ENCODE measurements at regions not wholly inside any gene's neighbourhood (a gene's known extent, or its start where the extent isn't known, plus 50 kb on each side); places are given as distances from the start of the nearest gene placed in this dataset.
"Not testable (repeated sequence)": the region's sequence is repeated elsewhere in the genome, so short reads cannot be mapped to it uniquely, and the experiment has no call there.

DNA sequence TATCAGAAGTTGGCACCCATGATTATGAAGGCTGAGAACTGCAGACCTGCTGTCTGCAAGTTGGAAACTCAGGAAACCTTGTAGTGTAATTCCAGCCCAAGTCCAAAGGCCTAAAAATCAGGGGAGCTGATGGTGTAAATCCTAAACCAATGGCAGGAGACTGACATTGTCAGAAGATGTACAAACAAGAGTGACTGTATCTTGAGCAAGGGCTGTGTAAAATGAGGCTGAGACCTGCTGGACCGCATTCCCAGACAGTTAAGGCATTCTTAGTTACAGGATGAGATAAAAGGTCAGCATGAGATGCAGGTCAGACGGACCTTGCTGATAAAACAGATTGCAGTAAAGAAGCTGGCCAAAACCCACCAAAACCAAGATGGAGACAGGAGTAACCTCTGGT lies 147.7 kb downstream of the COG6 start:
- no peak for DNase-seq

DNA sequence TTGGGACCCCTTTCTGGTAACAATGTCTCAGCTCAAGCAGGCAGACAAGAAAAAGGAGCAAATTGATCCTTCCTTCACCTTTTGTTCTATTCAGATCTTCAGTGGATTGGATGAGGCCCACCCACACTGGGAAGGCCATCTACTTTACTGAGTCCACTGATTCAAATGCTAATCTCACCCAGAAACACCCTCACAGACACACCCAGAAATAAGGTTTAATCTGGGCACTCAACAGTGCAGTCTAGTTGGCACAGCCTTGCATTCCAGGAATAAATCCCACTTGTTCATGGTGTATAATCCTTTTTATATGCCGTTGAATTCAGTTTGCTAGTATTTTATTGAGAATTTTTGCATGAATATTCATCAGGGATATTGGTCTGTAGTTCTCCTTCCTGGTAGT lies 148.4 kb downstream of the COG6 start:
- DNase-seq, result no peak

DNA sequence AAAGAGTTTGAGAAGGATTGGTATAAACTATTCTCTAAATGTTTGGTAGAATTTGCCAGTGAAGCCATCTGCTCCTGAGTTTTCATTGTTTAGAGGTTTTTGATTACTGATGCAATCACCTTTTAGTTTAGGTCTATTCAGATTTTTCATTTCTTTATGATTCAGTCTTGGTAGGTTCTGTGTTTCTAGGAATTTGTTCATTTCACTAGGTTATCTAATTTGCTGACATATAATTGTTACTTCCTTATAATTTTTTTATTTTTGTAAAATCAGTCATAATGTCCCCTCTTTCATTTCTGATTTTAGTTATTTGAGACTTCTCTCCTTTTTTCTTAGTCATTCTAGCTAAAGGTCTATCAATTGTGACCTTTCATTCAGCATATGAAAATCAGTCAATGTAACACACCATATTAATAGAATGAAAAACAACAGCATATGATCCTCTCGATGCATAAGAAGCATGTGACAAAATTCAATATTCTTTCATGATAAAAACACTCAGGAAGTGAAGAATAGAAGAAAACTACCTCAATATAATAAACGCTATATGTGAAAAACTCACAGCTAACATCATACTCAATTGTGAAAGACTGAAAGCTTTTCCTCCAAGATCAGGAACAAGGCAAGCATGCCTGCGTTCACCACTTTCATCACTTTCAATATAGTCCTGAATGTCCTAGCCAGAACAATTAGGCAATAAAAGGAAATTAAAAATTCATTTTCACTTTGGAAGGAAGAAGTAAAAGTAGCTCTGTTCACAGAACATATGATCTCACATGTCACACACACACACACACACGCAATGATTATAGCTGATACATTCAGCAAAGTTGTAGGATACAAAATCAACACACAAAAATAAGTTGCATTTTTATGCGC lies 149.1 kb downstream of the COG6 start:
- no peak for DNase-seq

DNA sequence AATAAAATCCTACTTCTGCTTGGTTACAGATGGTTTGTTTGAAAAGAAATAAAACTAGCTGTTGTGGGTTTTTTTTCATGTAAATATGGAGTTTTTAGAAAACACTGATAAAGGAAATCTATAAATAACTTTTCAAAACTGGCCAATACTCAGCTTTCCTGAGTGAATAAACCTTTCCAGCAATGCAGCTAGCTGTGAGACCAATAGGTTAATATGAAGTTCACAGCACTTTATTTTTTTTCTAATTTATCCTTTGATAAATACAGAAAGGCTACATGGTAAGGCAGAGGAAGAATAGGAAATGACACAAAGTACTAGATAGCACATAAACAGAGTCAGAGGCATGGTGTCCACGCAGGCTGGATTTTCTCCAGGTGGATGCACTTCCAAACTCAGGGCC lies 154.0 kb downstream of the COG6 start:
- DNase-seq, result no peak

DNA sequence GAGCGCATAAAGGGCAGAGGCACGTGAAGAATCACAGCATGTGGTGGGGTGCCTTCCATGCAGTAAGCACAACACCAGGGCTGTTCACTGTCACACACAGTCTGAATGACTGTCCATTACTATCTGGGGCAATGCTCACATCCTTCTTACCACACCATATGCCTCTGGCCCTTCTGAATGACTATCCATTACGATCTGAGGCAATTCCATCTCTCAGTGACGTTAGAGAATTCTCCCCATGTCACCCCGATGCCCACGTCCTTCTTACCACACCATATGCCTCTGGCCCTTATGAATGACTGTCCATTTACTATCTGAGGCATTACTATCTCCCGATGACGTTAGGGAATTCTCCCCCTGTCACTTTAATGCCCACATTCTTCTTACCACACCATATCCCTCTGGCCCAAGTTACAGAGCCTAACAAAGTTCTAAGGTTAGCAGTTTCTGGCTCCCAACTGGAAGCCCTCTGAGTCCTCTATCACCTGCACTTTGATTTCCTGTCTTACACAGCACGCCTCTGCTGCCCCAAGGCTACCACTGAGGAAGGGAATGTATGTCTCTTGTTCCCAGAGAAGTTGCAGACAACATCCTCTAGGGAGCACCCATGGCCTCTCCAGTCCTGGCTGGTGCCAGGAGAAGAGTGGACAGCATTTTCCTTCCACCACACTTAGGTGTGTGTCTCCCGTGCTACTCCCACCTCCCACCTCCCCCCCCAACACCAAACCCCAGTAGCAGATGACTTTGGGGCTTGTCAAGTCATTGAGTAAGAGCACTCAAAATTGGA lies 154.8 kb downstream of the COG6 start:
- no peak for DNase-seq

DNA sequence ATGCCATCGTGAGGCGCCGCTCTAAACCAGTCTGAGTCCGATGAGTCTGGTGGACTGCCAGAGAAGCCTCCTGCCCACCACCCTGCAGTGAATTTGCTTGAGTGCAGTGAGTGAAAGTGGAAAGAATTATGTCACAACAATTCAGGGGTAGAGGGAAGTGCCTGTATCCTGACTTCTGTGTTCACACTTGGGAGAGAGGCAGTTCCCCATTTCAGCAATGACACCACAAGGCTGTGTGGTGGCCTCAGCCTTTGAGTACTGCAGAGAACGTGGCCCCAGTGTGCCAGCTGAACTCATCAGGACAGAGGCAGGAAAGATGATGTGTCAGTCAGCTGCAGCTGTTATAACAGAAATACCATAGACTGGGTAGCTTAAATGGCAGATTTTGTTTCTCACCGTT lies 155.6 kb downstream of the COG6 start:
- DNase-seq, result no peak

DNA sequence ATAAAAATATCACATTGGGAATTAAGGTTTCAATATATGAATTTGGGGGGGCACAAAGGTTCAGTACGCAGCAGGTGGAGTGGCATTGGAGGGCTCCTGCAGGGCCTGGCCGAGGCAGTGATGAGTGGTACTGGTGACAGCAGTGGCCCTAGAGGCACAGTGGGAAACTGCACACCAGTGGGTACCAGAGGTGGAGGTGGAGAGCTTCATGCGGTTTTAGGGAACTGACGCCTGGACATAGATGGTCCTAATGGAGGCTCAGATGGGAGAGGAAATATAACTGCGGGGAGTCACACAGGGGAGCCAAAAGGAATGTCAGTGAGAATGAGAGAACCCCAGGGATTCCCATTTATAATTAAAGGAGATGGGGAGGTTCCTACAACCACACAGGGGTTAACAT lies 156.2 kb downstream of the COG6 start:
- DNase-seq, result no peak

DNA sequence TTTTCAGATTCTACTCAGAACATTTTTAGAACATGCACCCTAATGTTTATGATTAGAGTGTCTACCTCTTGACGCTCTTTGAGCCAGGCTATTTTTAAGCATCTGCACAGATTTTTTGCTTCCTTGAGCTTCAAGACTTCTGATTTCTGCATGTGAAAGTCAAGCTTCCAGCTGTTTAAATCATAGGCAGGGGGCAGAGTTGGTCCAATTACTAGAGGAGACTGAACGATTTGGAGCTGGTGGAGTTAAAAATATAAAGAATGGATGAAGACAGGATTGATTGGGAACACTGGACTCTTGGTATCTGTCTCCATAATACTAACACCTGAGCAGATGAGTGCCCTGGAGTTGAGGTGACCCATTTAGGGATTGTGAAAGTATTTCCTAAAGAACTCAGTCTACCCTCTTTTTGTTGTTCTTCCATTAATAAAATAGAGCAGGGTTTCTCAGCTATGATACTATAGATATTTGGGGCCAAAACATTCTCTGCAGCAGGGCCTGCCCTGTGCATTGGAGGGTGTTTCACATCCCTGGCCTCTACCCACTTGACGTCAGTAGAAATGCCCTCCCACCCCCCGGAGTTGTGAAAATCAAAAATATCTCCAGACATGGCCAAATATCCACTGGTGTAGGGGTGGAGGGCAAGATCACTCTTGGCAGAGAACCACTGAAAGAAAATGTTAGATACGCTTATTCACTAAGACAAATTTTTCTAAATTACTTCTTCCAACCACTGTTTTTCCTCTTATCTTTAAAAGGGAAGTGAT lies 160.1 kb downstream of the COG6 start:
- DNase-seq, result no peak

DNA sequence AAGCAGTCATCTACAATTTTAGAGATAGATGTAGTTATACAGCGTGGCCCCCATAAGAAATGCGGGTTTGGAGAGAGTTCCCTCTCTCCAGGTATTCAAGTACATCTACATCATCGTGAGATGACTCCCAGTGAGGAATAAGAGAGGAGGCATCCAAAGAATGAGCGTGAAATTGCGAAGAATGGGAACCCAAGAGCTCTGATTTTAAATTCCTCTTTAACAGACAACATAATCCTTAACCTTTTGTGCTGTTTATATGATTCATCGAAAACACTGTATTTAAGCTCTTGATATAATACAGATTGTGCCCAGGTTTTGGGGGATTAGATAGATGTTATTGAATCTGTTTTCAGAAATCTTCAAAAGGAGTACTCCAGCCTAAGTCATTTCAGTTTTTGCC lies 161.5 kb downstream of the COG6 start:
- no peak for DNase-seq

DNA sequence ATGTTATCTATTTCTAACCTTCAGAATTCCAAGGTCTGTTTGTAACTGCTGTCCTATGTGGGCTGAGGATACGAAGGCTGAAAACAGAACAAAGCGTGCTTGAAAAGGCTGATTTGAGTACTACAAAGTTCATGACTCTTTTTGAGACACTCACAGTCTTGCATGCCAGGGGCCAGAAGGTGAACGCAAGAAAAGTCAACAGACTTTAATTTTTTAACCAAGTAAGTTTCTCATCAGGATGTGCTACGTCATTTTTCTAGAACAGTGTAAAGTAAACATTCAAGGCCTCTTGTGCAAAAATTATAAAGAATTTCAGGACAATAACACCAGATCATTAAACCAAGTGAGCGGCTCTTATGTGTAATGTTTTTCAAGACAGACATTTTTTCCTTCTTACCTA lies 163.5 kb downstream of the COG6 start:
- DNase-seq, result no peak

DNA sequence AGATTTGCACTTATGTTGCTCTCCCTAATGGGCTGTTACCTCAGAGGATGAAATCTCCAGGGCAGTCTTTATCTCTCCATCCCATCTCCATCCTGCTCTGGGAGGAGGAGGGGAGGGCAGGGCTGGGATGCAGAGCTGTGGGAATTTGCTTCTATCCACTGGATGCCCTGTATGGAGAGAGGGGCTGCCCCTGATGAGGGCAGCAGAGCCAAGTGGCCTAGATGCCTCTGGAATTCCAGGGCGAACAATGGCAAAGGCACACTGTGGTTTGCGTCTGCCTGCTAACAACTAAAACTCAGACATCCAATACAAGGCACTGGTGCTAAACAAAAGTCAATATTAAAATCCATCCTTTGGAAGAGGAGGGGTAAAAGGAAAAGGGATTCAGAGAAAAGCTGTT lies 165.1 kb downstream of the COG6 start:
- no peak for DNase-seq

DNA sequence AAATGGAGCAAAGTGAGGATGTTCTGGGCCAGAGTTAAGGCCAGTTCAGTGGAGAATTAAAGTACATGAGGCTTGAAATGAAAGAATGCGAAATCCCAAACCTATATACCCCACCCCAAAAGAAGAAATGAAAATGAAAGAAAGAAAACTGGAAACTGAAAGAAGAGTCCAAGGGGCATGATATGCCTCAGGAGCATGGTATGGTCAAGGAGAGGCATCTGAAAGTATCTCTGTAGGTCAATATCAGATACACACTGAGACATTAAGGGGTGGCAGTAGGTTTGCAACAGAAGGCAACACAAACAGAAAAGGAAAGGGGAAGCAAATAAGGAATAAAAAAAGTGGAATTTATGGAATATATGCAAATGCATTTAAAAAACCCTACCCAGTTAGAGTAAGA lies 166.5 kb downstream of the COG6 start:
- DNase-seq, result no peak

DNA sequence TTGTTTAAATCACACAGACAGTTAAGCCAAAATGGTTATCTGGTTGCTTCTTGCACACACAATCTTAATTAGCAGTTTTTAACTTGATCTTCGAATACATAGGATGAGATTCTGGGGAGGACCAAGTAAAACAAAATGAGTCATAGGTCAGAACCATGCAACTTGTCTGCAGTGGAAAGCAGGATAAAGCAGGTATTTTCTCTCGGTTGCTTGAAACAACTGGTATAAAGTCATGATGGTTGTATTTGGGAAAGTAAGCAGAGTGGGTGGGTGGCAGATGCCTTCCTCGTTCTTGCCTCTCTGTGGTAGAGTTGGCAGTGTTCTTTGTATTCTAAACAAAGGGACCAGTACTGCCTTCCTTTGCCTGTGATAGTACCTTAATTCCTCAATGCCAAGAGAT lies 167.0 kb downstream of the COG6 start:
- DNase-seq, result no peak

DNA sequence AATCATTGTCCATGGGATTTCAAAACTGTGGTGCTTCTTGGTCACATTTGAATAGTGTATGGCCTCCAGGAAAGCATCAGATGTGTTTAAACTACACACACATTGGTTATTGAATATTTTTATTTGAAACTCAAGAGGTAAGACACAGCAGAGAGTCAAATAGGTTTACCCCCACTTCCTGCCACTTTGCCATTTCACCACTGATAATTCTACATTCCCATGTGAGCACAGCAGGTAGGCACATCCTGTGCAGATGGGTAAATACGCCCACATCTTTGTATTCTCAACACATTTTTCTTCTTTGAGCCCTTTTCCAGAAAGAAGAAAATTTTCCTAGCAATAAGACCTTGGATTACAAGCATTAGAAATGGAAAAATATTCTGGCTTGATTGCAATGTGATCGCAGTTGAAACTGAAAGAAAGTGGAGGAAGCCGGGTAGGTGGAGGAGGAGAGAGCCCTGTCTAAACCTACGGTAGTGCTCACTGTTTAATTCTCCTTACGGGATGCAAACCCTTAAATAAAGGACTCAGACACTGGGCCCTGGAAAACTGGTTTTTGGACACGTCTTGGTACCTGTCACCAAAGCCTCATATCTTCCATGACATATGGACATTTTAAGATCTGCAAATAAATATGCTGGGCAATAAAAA lies 167.7 kb downstream of the COG6 start:
- DNase-seq, result no peak

DNA sequence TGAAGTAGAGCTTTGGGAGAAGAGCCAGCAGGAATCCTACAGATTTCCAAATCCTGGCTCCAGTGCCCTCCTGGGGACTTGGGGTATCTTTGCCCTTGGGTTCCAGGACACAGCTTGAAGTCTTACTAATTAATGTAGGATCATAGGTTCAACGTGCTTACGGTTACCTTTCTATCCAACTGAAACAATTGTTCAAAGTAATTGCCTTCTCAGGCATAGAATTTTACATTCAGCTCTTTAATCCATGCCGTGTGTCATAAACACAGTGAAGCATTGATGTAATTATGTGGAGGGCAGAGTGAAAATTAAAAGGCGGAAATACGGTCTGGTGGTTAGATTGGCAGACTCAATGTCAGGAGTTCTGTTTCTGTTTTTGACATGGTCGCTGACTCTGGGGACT lies 170.4 kb downstream of the COG6 start:
- DNase-seq, result no peak

DNA sequence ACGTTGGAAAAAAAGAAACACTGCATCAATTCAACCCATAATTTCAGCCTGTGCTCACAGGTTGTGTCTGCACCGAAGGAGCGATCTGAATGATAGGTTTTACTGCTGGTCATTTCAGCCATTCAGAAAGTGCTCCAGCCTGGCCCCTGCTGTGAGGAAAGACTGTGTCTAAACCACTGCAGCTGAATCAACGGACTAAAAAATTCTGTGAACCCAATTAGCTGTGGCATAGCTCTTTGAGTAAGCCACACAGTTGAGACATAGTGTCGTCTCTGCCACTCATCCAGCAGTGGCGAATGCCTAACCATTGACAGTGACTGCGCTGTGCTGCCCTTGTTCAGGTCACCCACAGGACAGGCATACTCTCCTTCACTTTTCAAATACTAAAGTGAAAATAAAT lies 179.8 kb downstream of the COG6 start:
- DNase-seq, result no peak

DNA sequence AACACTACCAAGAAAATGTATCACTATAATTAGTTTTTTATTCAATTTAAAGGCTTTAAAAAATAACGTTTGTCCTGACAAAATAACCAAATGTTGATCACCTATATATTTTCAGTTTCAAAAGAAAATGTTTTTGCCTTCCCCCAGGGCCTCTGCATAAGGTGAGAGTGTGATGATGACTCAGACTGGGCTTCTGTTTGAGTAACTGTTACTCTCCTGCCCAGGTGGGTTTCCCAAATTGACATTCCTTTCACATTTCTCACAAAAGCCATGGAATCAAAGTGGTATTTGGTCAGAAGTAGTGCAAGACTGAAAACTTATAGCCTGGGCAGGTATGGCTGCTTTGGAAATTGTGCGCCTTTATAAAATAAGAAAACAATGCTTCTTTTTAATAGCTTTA lies 180.6 kb downstream of the COG6 start:
- DNase-seq, result no peak

DNA sequence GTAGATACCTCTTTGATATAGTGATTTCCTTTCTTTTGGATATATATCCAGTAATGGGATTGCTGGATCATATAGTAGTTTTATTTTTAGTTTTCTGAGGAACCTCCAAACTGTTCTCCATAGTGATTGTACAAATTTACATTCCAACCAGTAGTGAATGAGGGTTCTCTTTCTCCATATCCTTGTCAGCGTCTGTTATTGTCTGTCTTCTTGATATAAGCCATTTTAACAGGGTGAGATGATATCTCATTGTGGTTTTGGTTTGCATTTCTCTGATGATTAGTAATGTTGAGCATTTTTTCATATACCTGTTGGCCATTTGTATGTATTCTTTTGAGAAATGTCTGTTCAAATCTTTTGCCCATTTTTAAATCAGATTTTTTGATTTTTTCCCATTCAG lies 182.4 kb downstream of the COG6 start:
- DNase-seq, result not testable (repeated sequence)

DNA sequence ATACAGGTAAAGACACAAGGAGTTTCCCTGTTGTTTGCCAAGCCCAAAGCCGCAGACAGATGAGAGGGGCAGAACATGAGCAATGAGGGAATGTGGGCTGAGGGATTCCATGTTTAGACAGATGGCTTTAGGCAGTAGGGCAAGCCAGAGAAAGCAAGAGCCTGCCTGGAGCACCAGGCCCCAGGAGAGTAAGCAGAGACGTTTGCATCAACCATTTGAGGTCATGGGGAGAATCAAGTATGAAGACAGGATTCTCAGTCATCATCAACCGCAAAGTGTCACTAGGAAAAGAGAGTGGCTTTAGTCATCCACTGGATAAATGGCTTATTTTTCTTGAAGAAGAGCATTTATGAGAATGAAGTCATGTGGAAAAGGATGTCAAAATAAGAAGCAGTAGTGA lies 184.7 kb downstream of the COG6 start:
- DNase-seq, result no peak

DNA sequence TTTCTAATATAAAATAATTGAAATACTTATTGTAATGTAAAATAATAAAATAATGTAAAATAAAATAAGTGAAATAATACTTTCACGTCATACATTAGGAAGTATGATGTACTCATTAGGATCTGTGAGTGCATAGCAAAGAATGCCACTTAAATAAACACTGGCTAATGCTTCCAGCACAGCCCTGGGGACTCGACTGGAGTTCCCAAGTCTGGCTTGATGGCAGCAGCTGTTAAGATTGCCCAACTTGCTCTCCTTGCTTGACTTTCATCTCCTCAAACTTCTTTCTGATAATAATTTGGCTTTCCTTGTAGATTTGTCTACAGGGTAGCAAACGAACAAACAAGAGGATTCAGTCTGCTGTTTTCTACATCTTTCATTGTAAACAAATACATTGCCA lies 191.9 kb downstream of the COG6 start:
- DNase-seq, result no peak

DNA sequence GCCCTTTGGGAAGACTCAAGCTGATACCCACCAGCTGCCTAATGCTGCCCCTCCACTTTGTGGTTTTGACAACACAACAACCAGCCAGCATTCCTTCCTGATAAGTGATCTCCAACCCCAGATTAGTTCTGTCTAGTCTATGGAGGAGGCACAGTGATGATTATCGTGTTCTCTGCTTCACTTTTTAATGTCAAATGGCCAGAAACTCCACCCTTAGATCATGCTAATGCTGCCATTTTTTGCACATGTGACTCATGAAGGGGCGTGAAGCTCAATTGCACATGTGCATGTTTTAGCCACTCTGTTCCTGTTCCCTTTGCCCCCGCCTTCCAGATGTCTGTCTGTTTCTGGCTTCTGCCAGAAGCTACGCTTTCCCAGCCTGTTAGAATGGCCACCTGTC lies 199.8 kb downstream of the COG6 start:
- no peak for DNase-seq

DNA sequence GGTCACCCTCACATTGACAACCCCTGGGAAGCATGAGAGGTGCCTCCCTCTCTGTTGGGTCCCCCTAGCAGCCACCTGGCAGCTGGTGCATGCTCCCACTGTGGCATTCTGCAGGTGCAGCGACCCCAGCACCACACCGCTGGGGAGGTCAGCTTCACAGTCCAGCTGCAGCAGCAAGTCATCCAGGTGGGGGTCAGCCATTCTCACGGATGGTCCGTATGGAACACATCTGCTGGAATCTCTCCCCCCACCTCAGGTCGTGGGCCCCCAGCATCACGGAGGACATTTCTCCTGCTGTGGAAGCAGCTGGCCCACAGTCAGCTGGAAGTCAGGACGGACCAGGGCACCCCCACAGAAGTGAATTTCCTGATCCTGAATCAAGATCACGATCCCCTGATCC lies 201.3 kb downstream of the COG6 start:
- no peak for DNase-seq

DNA sequence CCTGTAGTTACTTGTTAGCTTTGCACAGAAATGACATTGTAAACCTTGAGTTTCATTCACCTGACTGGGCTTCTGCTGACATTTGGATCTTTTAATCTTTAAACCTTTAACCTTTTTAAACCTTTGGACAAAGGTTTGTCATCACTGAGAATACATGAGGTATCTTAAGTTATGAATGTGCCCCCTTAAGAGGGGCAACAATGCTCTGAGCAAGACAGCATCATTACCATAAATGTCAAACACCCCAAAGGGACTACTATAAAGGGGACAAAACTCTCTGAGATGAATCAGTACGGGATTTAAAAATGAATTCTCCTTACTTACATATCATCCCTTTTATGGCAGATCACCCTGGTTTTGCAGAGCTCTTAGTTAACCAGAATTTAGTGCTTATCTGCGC lies 203.3 kb downstream of the COG6 start:
- DNase-seq, result no peak

Measured in effector CD4-positive, alpha-beta T cell (primary cell).